Ammon's horn (tissue), 1 donor: ENCODE measurements at regions not wholly inside any gene's neighbourhood (a gene's known extent, or its start where the extent isn't known, plus 50 kb on each side); places are given as distances from the start of the nearest gene placed in this dataset.
A peak's percentile ranks its signal among the peaks of the same experiment; 100 is the strongest.
"Not testable (repeated sequence)": the region's sequence is repeated elsewhere in the genome, so short reads cannot be mapped to it uniquely, and the experiment has no call there.

Experiments used
- DNase-seq: peaks from one replicate; pipeline ENCODE4 v3.0.0-alpha.2; 2016; ENCODE audit warnings: low spot score

- DNase-seq = no peak
These were observed 188.4 kb downstream of the PAH start for GRCh38 chr12:102728506-102729242.

GRCh38 chr12:102726686-102727085 lies 190.4 kb downstream of the PAH start:
- no peak for DNase-seq

GRCh38 chr12:102722147-102722546 lies 194.9 kb downstream of the PAH start:
- no peak for DNase-seq

GRCh38 chr12:102708108-102708507 lies 208.9 kb downstream of the PAH start:
- no peak for DNase-seq

GRCh38 chr12:102702447-102703114 lies 214.5 kb downstream of the PAH start:
- peak; percentile 44 for DNase-seq

GRCh38 chr12:102696045-102696444 lies 215.7 kb upstream of the IGF1 start:
- DNase-seq = no peak

GRCh38 chr12:102694903-102695302 lies 214.5 kb upstream of the IGF1 start:
- DNase-seq = no peak

GRCh38 chr12:102691773-102692555 lies 211.6 kb upstream of the IGF1 start:
- no peak for DNase-seq

GRCh38 chr12:102690253-102690652 lies 209.9 kb upstream of the IGF1 start:
- peak; percentile 3 for DNase-seq

- no peak for DNase-seq
These were observed 209.3 kb upstream of the IGF1 start for GRCh38 chr12:102689701-102690100.

- no peak for DNase-seq
These were observed 207.2 kb upstream of the IGF1 start for GRCh38 chr12:102687523-102687922.

GRCh38 chr12:102685841-102686240 lies 205.5 kb upstream of the IGF1 start:
- DNase-seq = no peak

- no peak for DNase-seq
These were observed 204.8 kb upstream of the IGF1 start for GRCh38 chr12:102685172-102685571.

GRCh38 chr12:102682366-102683289 lies 202.3 kb upstream of the IGF1 start:
- DNase-seq = no peak

- DNase-seq = no peak
These were observed 201.4 kb upstream of the IGF1 start for GRCh38 chr12:102681747-102682146.

- DNase-seq = no peak
These were observed 200.9 kb upstream of the IGF1 start for GRCh38 chr12:102681309-102681708.

GRCh38 chr12:102680304-102680703 lies 199.9 kb upstream of the IGF1 start:
- no peak for DNase-seq

- DNase-seq = no peak
These were observed 196.4 kb upstream of the IGF1 start for GRCh38 chr12:102676812-102677211.

GRCh38 chr12:102675672-102676071 lies 195.3 kb upstream of the IGF1 start:
- no peak for DNase-seq

- no peak for DNase-seq
These were observed 193.2 kb upstream of the IGF1 start for GRCh38 chr12:102673606-102674005.

GRCh38 chr12:102672212-102672611 lies 191.8 kb upstream of the IGF1 start:
- DNase-seq = not testable (repeated sequence)

- DNase-seq = no peak
These were observed 188.7 kb upstream of the IGF1 start for GRCh38 chr12:102669056-102669455.
